ENCODE measurements at regions not wholly inside any gene's neighbourhood (a gene's known extent, or its start where the extent isn't known, plus 50 kb on each side); places are given as distances from the start of the nearest gene placed in this dataset.

DNA sequence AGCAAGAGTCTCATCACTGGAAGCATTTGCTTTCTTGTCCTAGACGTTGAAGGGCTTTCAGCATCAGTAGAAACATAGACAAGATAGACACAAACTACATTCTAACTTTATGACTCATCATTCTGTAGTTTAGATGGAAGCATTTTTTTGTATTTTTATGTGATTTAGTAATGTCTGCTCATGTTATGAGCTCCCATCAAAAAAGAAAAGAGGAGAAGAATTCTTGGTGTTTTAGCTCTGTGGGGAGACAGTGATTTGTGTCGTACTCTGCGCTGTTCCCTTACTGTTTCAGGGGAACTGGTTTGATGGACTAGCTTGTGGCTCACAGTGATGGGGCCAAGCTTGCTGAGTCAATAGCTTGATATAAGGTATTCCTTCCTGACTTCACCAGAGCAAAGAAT lies 159.2 kb upstream of the WWC1 start:
- TF ChIP-seq EZH2 (IDR thresholded peaks at IDR 0.05; ENCODE audit: insufficient read depth, poor library complexity, severe bottlenecking) (no peak), EZH2phosphoT487 (IDR thresholded peaks at IDR 0.05; ENCODE audit: insufficient read depth, low read depth) (no peak)
